Testis (tissue), 2 donors: ENCODE measurements at regions not wholly inside any gene's neighbourhood (a gene's known extent, or its start where the extent isn't known, plus 50 kb on each side); places are given as distances from the start of the nearest gene placed in this dataset.

ENCODE experiments used
- POLR2A ChIP-seq: fragments of 450-650 bp; IDR thresholded peaks from one replicate; pipeline ENCODE4 v1.6.1; 2017; ENCODE audit warnings: antibody characterized with exemption, mild to moderate bottlenecking, moderate library complexity
- TF ChIP-seq, protein P1 (sequence below), 3 experiments: fragments of 450-650 bp in 2 of 3; fragments of 200-600 bp in 1 of 3; sonication (generic) in 1 of 3; IDR thresholded peaks; one replicate each; pipeline ENCODE4 v1.5.1; 2016 to 2019; ENCODE audit warnings: antibody characterized with exemption in 3 of 3, mild to moderate bottlenecking in 2 of 3, moderate library complexity in 1 of 3

DNA sequence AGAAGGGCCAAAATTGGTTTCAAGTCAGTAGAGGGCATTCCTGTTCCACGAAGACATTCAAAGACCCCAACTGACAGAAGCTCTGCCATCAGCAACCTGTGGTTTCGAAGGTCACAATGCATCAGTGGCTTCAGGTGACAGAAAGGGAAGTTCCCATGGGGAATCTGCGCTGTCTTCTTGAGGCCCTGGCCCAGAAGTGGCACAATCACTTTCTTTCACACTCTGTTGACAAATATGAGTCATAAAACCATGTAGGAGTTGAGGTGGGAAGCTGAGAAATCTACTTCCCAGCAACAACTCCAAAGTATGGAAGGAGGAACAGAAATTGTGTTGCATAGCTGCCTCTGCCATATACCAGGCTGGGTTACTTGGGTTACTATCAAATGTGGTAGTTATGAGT, 621.1 kb upstream of the FANCL start:
- TF ChIP-seq, protein P1, sequence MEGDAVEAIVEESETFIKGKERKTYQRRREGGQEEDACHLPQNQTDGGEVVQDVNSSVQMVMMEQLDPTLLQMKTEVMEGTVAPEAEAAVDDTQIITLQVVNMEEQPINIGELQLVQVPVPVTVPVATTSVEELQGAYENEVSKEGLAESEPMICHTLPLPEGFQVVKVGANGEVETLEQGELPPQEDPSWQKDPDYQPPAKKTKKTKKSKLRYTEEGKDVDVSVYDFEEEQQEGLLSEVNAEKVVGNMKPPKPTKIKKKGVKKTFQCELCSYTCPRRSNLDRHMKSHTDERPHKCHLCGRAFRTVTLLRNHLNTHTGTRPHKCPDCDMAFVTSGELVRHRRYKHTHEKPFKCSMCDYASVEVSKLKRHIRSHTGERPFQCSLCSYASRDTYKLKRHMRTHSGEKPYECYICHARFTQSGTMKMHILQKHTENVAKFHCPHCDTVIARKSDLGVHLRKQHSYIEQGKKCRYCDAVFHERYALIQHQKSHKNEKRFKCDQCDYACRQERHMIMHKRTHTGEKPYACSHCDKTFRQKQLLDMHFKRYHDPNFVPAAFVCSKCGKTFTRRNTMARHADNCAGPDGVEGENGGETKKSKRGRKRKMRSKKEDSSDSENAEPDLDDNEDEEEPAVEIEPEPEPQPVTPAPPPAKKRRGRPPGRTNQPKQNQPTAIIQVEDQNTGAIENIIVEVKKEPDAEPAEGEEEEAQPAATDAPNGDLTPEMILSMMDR (IDR thresholded peaks at IDR 0.05), result no peak
- TF ChIP-seq POLR2A, result no peak
